ENCODE measurements at regions not wholly inside any gene's neighbourhood (a gene's known extent, or its start where the extent isn't known, plus 50 kb on each side); places are given as distances from the start of the nearest gene placed in this dataset.
"Not testable (repeated sequence)": the region's sequence is repeated elsewhere in the genome, so short reads cannot be mapped to it uniquely, and the experiment has no call there.

DNA sequence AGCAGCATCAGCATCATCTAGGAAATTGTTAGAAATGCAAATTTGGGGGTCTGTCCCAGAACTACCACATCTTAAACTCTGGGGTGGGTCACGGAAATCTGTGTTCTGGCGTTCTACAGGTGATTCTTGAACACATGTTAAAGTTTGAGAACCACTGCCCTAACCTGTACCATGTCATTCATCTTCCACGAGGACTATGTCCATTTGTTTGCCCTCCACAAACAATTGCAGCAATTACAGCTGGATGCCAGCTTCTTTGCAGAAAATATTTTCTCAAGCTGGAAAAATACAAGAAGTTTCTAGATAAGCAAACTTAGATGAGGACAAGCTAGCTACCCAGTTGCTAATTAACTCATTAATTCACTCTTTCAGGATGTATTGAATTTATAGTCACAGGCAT is 54.1 kb downstream of the MAFB start:
- no peak for DNase-seq

DNA sequence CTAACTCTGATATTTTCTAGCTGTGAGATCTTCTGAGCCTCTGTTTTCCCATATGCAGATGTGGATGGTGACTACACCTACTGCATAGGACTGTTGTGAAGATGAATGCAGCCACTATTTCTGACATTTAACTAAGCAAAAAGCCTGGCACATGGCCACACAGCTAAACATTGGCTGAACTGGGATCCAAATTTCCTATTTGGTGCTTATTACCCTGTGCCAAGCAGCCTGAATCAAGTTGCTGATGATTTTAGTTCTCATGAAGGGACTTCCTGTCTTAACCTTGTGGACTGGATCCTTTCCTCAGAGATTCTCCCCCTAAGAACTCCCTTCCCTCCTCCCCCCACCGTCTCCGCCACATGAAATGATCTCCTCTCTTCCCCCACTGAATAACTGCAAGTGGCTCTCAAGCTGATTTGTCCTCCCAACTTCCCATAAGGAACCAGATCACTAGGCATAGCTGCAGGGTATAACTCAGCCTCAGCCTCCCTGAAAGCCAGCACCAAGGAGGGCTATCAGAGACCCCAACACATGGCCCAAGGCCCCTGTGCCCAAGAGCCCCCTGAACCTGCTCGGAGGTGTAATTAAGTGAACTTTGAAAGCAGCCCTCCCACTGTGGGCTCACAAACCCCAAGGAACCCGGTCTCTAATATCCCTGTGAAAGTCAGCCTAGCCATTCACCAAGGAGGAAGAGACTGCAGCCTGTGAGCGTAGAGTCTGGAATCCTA is 55.7 kb downstream of the MAFB start:
- no peak for DNase-seq

DNA sequence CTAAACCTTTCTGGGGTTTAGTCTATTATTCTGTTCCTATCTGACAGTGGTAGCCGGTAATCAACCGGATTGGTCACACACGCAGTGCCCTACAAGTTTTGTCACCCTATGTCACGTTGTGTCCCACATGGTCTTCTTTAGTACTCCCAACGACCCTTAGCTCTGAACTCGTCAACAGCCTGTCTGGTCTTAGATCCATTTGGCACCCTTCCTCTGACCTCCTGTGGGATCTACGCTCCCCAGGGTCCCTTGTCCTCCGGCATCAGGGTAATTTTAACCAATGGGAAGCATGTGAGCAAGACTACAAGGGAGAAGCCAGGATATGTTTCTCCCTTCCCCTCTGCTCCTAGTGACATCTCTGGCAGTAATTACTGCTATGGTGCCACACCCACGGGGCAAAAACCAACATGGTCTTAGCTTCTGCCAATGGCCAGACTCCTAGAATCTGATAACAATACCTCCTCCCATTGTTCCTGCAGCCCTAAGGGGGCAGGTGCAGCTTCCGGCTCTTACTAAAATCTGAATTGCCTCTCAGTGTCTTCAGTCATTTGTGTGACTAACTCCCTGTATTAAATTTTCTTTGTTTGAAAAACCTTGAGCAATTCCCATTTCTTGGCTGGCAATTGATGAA is 56.6 kb downstream of the MAFB start:
- no peak for DNase-seq

DNA sequence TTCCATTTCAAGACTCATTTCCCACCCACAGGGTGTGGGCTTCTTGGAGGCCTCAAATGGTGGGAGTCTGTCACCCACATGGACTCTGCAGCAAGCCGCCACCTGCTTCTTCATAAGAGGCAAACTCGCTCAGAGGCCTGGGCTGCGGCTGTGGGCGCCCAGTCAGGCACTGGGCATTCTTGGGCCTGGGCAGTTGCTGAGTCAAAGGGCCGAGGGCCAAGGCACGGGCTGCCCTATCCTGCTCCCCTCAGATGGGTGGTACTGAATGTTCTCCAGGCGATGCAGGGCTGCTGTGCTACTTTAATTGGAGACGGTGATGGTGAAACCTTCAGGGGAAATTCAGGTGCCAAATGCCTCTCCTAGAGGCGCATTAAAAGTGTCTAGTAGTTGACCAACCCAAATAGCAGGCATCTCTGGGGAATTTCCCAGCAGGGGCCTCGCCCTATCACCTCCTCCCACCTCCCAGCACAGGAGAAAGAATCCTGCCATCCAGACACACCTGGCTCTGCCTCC is 57.9 kb downstream of the MAFB start:
- no peak for DNase-seq

DNA sequence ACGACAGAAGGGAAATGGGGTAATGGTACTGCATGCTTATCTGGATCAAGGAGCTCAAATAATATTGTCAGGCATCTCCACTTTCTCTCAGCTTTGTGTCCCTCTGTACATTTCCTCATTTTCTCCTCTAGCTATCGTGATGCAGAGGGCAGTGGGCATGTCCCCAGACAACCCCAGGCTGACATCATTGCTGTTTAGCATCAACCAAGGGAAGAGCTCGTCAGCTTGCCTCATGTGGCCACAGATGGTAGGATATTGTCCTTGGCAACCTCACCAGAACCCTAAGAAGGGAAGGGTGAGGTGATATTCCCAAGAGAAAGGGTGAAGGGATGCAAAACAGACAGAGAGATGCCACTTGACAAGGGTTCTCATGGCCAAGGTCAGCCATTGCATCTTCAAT is 58.3 kb downstream of the MAFB start:
- no peak for DNase-seq

DNA sequence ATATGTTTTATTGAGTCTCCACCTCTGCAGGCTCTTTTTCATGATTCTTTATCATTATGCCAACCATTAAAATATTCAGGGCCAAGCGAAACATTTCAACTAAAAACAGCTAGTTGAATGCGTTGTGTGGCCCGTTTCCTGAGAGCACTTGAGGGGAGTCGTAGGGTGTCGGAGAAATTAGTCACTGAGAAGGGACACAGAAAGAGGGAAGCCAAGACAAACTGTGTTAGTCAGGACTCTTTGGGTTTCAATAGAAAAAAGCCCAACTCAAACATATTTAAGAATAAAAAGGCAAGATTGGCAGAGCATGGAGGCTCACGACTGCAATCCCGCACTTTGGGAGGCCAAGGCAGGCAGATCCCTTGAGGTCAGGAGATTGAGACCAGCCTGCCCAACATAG is 58.9 kb downstream of the MAFB start:
- no peak for DNase-seq

DNA sequence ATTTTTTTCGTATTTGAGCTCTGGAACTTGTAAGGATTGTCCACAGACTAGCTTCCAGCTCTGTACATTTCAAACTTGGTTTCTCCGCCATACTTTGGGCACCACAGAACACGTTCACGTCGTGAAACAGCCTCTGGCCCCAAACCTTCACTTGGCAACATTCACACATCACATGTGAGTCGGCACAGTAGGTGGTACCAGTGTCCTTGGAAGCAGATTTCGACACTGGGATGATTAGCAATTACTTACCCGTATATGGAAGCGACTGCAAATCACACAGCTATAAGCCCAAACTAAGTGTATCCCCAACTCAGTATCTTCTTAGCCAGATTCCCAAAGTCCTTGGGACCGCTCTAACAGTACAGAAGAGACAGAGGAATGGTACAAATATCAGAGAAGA is 60.2 kb downstream of the MAFB start:
- no peak for DNase-seq

DNA sequence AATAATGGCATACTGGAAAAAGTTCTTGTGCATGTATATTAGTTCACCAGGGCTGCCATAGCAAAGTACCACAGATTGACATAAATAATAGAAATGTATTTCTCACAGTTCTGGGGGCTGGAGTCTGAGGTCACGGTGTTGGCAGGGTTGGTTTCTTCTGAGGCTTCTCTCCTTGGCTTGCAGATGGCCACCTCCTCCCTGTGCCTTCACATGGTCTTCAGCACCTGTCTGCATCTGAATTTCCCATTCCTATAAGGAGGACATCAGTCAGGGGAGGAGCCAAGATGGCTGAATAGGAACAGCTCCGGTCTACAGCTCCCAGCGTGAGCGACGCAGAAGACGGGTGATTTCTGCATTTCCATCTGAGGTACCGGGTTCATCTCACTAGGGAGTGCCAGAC is 70.0 kb downstream of the MAFB start:
- not testable (repeated sequence) for DNase-seq

DNA sequence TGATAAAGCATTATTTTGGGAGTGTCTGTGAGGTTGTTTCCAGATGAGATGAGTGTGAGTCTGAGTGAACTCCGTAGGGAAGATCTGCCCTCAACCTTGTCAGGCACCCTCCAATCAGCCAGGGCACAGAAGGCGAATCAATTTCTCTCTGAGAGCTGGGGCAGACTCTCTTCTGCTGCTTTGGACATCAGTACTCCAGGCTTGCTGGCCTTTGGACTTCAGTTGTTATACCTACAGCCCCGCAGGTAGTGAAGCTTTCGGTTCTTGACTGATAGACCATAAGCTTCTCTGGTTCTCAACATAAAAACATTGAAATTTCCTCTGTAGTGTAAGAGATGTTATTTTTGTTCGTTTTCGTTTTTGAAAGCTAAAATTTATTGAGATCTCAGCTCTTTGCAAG is 71.4 kb downstream of the MAFB start:
- DNase-seq = no peak

DNA sequence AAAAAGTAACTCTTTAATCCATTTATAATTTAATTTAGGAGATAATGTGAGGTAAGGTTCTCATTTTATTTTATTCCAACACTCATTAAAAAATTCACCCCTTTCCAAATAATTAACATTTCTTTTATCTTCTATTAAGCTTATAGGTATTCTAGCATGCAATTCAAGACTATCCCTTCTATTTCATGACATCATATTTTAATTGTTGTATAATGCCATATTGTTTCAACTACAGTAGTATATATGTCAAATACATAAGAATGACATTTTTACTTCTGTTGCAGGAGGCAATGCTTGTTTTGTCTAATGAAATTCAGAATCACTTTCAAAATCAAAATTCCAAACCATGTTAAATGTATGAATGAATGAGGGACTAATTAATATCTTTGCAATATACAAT is 76.2 kb downstream of the MAFB start:
- DNase-seq = no peak

DNA sequence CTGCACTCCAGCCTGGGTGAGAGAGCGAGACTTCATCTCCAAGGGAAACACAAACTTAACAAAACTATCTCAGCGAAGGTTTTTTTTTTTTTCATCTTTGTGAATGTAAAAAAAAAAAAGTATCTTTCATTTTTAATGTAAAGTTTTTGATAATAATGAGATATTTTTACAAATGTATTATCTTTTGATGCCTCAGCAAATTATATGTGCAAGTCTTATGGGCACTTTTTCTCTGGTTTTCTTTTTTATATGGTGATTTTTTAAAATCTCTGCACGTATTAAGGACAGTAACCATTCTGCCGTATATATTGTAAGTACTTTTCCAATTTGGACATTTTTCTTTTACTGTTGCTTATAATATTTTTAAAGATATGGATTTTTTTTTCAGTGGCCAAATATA is 76.8 kb downstream of the MAFB start:
- DNase-seq = no peak

DNA sequence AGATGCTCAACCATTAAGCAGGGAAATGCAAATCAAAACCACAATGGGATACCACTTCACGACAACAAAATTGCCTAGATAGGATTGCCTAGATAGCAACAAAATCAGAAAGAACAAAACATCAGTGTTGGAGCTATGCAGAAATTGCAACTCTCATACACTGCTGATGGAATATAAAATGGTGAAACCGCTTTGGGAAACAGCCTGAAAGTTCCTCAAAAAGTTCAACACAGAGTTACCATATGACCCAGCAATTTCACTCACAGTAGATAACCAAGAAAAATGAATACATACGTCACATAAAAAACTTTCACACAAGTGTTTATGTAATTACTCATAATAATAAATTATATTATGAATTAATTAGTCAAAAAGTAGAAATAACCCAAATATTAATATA is 78.3 kb downstream of the MAFB start:
- DNase-seq = no peak

DNA sequence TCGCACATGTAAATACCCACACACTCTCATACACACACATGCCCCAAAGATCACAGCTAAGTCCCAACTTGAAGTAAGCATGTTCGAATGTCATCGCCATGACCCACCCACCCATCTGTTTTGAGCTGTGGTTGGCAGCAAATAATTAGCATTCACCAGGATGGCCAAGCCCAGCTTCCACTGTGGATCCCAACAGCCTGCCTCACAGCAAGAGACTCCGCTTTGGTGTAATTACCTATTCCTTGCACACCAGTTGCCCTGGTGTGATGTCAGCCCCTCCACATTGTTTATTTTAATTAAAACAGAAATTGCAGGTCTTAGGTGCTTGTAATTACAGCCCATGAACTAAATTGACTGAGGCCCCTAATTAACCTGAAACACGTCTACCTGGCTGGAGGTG is 81.1 kb downstream of the MAFB start:
- no peak for DNase-seq

DNA sequence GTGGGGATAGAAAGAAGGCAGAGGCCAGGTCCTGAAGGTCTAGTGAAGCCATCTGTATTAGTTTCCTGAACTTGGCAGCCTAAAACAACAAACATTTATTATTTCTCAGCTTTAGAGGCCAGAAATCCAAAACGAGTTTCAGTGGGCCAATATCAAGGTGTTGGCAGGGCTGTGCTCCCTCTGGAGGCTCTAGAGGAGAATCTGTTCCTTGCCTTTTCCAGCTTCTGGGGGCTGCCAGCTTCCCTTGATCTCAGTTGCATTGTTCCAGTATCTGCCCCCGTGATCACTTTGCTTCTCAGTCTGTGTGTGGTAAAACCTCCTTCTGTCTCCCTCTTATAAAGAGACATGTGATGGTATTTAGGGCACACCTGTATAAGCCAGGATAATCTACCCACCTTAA is 82.4 kb downstream of the MAFB start:
- no peak for DNase-seq

DNA sequence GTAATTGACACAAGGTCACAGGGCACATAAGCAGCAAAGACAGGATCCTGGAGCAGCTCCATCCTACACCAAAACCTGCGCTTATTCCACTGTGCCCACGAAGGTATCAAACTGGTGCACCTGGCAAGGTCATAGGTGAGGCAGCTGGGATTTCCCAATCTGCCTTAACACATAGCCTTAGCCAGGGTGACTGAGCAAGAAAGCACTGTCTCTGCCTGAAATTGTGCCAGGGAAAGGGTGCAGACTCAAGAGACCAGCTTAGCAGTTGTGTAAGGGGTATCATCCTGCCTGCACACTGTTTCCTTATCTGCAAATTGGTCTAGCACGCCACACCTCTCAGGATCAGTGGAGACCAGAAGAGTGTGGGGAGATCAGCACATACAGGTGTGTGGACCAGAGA is 82.8 kb downstream of the MAFB start:
- DNase-seq = no peak

DNA sequence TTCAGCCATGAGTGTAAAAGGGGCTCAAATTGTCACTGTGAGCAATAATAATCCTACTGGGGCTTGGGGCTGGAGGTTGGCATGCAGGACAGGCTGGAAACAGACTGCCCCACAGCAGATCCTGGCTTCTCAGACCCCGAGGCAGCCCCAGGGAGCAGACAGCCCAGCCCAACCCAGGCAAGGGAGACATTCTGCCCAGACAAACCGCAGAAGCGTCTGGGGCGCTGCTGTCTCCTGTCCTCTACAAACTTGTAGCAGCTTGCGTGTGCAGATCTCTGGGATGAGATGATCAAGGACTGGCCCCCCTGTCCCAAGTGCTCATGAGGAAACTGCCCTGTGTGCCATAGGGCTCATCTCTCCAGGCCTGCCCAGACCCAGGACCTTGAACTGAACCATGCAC is 84.6 kb downstream of the MAFB start:
- DNase-seq = no peak

DNA sequence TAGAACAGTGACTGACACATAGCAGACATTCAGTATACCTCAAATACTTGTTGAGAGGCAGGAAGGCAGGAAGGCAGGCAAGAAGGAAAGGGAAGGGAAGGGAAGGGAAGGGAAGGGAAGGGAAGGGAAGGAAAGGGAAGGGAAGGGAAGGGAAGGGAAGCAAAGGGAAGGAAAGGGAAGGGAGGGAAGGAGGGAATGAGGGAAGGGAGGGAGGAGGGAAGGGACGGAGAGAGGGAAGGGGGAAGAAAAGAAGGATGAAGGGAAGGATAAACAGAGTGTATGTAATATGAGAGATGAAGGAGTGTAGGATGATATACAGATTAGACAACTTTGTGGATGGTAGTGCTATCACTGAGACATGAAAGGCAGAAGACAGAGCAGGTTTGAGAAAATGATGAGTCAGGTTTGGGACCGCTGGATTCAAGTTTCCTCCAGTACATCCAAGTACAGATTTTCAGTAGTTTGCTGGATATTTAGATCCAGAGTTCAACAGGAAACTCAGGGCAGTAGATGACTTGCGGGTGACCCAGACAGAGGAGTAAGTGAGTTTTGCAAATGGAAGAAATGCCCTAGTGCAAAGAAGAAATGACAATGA is 85.9 kb downstream of the MAFB start:
- DNase-seq = no peak

DNA sequence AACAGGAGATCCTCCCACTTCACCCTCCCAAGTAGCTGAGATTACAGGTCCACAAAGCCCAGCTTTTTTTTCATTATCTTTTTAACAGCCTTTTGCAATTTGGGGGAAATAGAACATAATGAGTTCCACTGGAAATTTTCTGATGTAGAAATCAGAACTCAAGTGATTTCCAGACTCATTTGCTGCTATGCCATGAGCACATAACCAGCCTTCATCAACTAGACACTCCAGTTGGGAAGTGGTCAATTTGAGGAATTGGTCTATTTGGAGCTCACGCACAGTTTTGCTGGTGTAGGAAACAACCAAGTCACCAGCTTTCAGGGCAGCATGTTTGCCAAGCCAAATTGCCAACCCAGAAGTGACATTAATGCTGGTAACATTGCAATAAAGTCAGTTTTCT is 86.7 kb downstream of the MAFB start:
- no peak for DNase-seq

DNA sequence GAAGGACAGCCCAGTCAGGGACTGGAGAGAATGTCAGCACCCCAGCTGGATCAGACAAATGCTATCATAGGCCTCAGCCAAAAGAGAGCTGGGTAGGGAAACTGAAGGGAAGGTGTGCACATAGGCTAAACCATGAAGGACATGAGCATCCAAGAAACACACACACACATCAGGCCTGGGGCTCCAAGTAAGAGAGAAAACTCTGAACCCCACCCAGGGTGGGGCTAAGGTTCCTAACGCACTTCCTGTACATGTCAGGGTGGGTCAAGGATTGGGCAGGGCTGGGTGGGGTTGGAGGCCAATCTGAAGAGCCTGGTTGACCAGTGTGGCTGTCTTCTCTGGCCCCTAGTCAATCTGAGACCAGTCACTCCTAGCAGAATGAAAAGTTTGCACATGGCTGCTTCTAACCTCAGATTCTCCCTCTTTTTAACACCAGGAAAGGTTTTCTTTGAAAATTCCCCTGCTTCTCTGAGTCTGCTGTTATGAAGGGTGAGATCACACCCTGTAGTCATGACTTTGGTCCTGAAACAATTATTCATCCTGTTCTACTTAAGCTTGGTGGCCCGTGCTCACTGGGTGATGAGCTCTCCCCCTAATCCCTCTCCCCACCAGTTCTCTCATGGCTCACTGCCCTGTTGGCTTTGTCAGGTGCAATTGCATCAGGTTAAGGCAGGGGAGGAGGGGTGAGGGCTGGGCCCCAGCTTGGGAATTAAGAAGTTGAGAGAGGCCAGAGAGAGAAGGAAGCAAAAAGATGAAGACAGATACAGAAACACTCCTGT is 88.4 kb downstream of the MAFB start:
- no peak for DNase-seq

DNA sequence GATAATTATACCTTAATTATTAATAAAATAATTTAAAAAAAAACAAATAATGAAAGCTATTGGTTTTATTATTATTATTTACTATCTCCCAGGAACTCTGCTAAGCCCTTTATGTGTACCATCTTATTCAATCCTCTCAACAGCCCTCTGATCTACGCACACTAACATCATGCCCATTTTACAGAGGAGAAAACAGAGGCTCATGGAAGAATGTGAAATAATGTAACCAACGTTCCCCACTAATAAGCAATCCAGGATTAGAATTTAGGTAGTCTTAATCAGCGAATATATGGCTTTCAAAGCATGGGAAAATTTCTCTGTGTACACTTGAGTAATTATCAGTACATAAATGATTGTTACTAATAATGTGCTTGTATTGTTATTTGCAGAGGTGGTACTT is 89.0 kb downstream of the MAFB start:
- no peak for DNase-seq

DNA sequence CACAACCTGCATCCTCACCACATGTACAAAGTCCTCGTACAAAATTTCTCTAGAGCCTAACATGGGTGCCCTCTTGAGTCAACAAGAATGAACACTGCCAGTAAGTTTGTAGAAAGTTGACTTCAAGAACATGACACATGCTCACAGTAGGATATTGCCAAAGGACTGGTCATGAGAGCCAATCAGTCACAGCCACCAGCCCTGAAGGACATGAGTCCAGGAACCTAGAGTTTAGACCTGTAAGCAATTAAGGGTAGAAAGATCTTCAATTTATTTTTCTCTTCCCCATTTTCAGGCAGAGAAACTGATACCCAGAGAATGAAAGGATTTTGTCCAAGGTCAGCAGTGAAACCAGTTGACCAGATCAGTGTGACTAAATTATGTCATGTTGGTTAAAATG is 96.1 kb downstream of the MAFB start:
- DNase-seq = no peak

DNA sequence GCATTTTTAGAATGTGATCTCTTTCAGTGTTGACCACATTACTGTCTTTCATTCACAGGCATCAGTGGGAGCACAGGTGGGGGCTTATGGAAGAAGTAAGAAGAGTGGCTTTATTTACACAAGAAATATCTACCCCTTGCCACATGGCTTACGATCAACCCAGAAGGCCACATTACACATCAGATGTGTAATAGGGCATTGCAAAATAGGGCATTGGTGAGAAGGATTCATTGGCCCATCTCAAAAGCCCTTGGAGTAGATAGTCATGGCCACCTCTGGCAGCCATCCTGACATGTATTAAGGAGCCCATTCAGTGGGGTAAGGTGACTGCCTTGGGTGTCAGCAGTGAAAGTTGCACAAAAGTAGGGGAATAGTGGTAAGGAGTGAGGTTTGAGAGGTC is 97.5 kb downstream of the MAFB start:
- no peak for DNase-seq

DNA sequence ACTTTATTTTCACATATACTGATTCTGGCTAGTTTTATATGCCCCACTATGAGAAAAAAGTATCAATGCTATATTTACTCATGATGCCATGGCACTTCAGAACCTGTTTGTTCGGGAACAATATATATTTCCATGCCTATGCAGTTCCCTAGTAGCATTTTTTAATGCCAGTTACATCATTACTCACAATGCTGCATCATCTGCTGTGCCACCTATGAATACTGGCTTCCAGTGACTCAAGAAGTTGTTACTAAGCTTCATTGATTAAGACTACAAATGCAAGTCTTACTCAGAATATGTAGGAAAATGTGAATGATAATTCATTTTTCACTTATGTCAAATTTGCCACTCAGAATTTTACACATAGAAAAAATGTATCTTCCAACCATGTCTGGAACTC is 97.9 kb downstream of the MAFB start:
- no peak for DNase-seq

DNA sequence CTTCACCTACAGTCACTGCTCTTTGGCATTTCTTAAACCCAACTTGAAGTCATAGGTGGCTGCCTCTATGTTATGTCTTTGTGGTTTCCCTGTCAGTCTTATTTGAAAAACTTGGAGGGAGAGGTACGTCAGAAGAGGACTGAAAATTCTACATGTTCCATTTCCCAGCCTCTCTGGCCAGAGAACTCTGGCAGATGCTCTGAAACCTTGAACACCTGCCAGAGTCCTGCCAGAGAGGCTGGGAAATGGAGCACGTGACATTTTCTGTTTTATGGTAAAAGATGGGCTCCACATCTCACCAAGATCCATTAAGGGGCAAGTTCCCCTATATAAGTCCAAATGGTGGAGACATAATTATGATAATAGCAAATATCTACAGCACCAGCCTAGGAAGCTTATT is 99.5 kb downstream of the MAFB start:
- no peak for DNase-seq
